OCI-LY1 (cell line): ENCODE measurements at regions not wholly inside any gene's neighbourhood (a gene's known extent, or its start where the extent isn't known, plus 50 kb on each side); places are given as distances from the start of the nearest gene placed in this dataset.

ENCODE experiments used
- H2AFZ ChIP-seq: fragments of 200-600 bp; sonication (generic), shearing (Covaris generic); 2 replicates; pipeline ENCODE4 v1.6.0; 2014; ENCODE audit warnings: antibody characterized with exemption, mild to moderate bottlenecking, low read length
- H3F3A ChIP-seq: fragments of 200-600 bp; sonication (generic), shearing (Covaris generic); 2 replicates; pipeline ENCODE4 v1.6.0; 2014; ENCODE audit warnings: mild to moderate bottlenecking, antibody characterized with exemption, low read length, moderate library complexity; ENCODE audit not compliant: insufficient read depth
- H3K27ac ChIP-seq: fragments of 200-600 bp; sonication (generic); 2 replicates; pipeline ENCODE4 v1.5.1; 2014; ENCODE audit warnings: low read length, mixed run types, mild to moderate bottlenecking, low read depth; ENCODE audit not compliant: poor library complexity, severe bottlenecking
- H3K27me3 ChIP-seq: fragments of 200-600 bp; sonication (generic); 2 replicates; pipeline ENCODE4 v1.6.0; 2014; ENCODE audit warnings: antibody characterized with exemption, mild to moderate bottlenecking, low read length, moderate library complexity; ENCODE audit not compliant: insufficient read depth
- H3K36me3 ChIP-seq: fragments of 200-600 bp; sonication (generic); 2 replicates; pipeline ENCODE4 v1.6.1; 2014; ENCODE audit warnings: mild to moderate bottlenecking, antibody characterized with exemption, low read length, moderate library complexity, mixed read lengths; ENCODE audit not compliant: insufficient read depth
- H3K4me1 ChIP-seq: fragments of 200-600 bp; sonication (generic); 2 replicates; pipeline ENCODE4 v1.5.1; 2014; ENCODE audit warnings: mild to moderate bottlenecking, low read length, moderate library complexity; ENCODE audit not compliant: insufficient read depth, severe bottlenecking
- H3K4me2 ChIP-seq: fragments of 200-600 bp; sonication (generic), shearing (Covaris generic); 2 replicates; pipeline ENCODE4 v1.6.1; 2014; ENCODE audit warnings: low read length
- H3K4me3 ChIP-seq: fragments of 200-600 bp; sonication (generic); 2 replicates; pipeline ENCODE4 v1.5.1; 2014; ENCODE audit warnings: low read length, low read depth, mild to moderate bottlenecking, mixed read lengths; ENCODE audit not compliant: poor library complexity, severe bottlenecking
- H3K79me2 ChIP-seq: fragments of 200-600 bp; shearing (Covaris generic); 2 replicates; pipeline ENCODE4 v1.6.1; 2016; ENCODE audit warnings: mixed run types, low read length, mixed read lengths; ENCODE audit not compliant: insufficient read depth
- H3K9ac ChIP-seq: fragments of 200-600 bp; sonication (generic), shearing (Covaris generic); 2 replicates; pipeline ENCODE4 v1.6.1; 2014; ENCODE audit warnings: mild to moderate bottlenecking, low read length, mixed read lengths
- H3K9me2 ChIP-seq: fragments of 200-600 bp; sonication (generic), shearing (Covaris generic); 2 replicates; pipeline ENCODE4 v1.6.1; 2014; ENCODE audit warnings: low read depth, mild to moderate bottlenecking, low read length, mixed read lengths
- H3K9me3 ChIP-seq: fragments of 200-600 bp; shearing (Covaris generic); 2 replicates; pipeline ENCODE4 v1.6.1; 2014; ENCODE audit warnings: low read length, mixed read lengths
- H4K20me1 ChIP-seq: fragments of 200-600 bp; sonication (generic), shearing (Covaris generic); 2 replicates; pipeline ENCODE4 v1.6.0; 2016; ENCODE audit warnings: mild to moderate bottlenecking, low read length; ENCODE audit not compliant: insufficient read depth
- CTCF ChIP-seq: fragments of 200-600 bp; sonication (generic), shearing (Covaris generic); IDR thresholded peaks from 2 replicates; pipeline ENCODE4 v1.5.1; 2017; ENCODE audit warnings: mild to moderate bottlenecking, antibody characterized with exemption, low read length, moderate library complexity, mixed read lengths
- EZH2 ChIP-seq: fragments of 200-600 bp; sonication (generic), shearing (Covaris generic); IDR thresholded peaks from 2 replicates; pipeline ENCODE4 v1.8.0; 2017; ENCODE audit warnings: borderline replicate concordance, mixed run types, mild to moderate bottlenecking, antibody characterized with exemption, low read length, moderate library complexity, mixed read lengths

- no peaks in the 10 kb centered on the region for H3K36me3 ChIP-seq
- TF ChIP-seq EZH2 (no peak), CTCF (no peak)
Observed at GRCh38 chr13:112168761-112169160, 101.8 kb downstream of the SOX1 start.

GRCh38 chr13:112169941-112170822 lies 103.2 kb downstream of the SOX1 start:
- Histone ChIP-seq H3K4me1 (no peaks in the 10 kb centered on the region), H3K27me3 (peaks cover 11% of the 10 kb centered on the region; the same call in 1 of the 2 replicates), H3K27ac (no peak overlapping the region), H2AFZ (no peak overlapping the region), H3K79me2 (no peaks in the 10 kb centered on the region), H3K4me2 (no peak overlapping the region), H3K4me3 (no peak overlapping the region), H4K20me1 (no peaks in the 10 kb centered on the region), H3K9ac (no peak overlapping the region), H3F3A (no peaks in the 10 kb centered on the region), H3K9me3 (peaks cover 5% of the 10 kb centered on the region; the same call in 1 of the 2 replicates), H3K9me2 (no peaks in the 10 kb centered on the region), H3K36me3 (no peaks in the 10 kb centered on the region)
- TF ChIP-seq CTCF (no peak), EZH2 (no peak)

More at GRCh38 chr13:112168761-112169160, 101.8 kb downstream of the SOX1 start:
- no peaks in the 10 kb centered on the region for H3F3A ChIP-seq
- no peak overlapping the region for H3K4me2 ChIP-seq
- no peaks in the 10 kb centered on the region for H3K4me1 ChIP-seq
- H3K9me3 ChIP-seq = no peaks in the 10 kb centered on the region
- no peaks in the 10 kb centered on the region for H4K20me1 ChIP-seq
- no peaks in the 10 kb centered on the region for H3K9me2 ChIP-seq
- no peak overlapping the region for H3K9ac ChIP-seq
- H3K27ac ChIP-seq = no peak overlapping the region
- H3K79me2 ChIP-seq = no peaks in the 10 kb centered on the region
- no peak overlapping the region for H3K4me3 ChIP-seq
- no peak overlapping the region for H2AFZ ChIP-seq
- H3K27me3 ChIP-seq = peaks cover 2% of the 10 kb centered on the region; the same call in 1 of the 2 replicates

- Histone ChIP-seq H3K27ac (no peak overlapping the region), H3F3A (no peaks in the 10 kb centered on the region), H3K9me3 (peaks cover 5% of the 10 kb centered on the region; the same call in 1 of the 2 replicates), H3K4me3 (no peak overlapping the region), H3K36me3 (no peaks in the 10 kb centered on the region), H3K4me2 (no peak overlapping the region), H2AFZ (no peak overlapping the region), H3K79me2 (no peaks in the 10 kb centered on the region), H3K9ac (no peak overlapping the region), H3K9me2 (no peaks in the 10 kb centered on the region), H4K20me1 (no peaks in the 10 kb centered on the region), H3K4me1 (no peaks in the 10 kb centered on the region), H3K27me3 (peaks cover 11% of the 10 kb centered on the region; the same call in 1 of the 2 replicates)
- TF ChIP-seq EZH2 (no peak), CTCF (no peak)
Observed at GRCh38 chr13:112170823-112171569, 104.0 kb downstream of the SOX1 start.
